NT2/D1 (cell line): ENCODE measurements at regions not wholly inside any gene's neighbourhood (a gene's known extent, or its start where the extent isn't known, plus 50 kb on each side); places are given as distances from the start of the nearest gene placed in this dataset.

Source experiments
- DNase-seq: peaks from one replicate; pipeline ENCODE4 v3.0.0-alpha.2; 2011; ENCODE audit warnings: low read depth, low spot score
- H3K27me3 ChIP-seq: 2 replicates; pipeline ENCODE4 v1.6.0; 2011; ENCODE audit warnings: mild to moderate bottlenecking; ENCODE audit not compliant: insufficient read length, insufficient read depth
- H3K36me3 ChIP-seq: 2 replicates; pipeline ENCODE4 v1.6.1; 2011; ENCODE audit warnings: mild to moderate bottlenecking, low read length, mixed read lengths; ENCODE audit not compliant: insufficient read depth, insufficient read length
- H3K4me1 ChIP-seq: 2 replicates; pipeline ENCODE4 v1.5.1; 2011; ENCODE audit not compliant: insufficient read depth, insufficient read length
- H3K4me3 ChIP-seq: 2 replicates; pipeline ENCODE4 v1.5.1; 2011; ENCODE audit warnings: low read depth; ENCODE audit not compliant: insufficient read length
- H3K9ac ChIP-seq: 2 replicates; pipeline ENCODE4 v1.6.0; 2011; ENCODE audit warnings: low read depth; ENCODE audit not compliant: insufficient read length
- H3K9me3 ChIP-seq: 2 replicates; pipeline ENCODE4 v1.5.1; 2011; ENCODE audit warnings: mild to moderate bottlenecking, low read length; ENCODE audit not compliant: insufficient read depth
- SUZ12 ChIP-seq: IDR thresholded peaks from 2 replicates; pipeline ENCODE4 v1.6.1; 2011; ENCODE audit not compliant: insufficient read length, insufficient read depth; ENCODE audit errors: extremely low read depth
- YY1 ChIP-seq: IDR thresholded peaks from 2 replicates; pipeline ENCODE4 v1.6.1; 2011; ENCODE audit not compliant: insufficient read length, insufficient read depth
- ZNF274 ChIP-seq: IDR thresholded peaks from 2 replicates; pipeline ENCODE4 v1.6.1; 2011; ENCODE audit warnings: mild to moderate bottlenecking, low read depth, low read length

- no peak overlapping the region for H3K4me3 ChIP-seq
- H3K9ac ChIP-seq = no peak overlapping the region
- H3K4me1 ChIP-seq = no peaks in the 10 kb centered on the region
- peak; percentile 15 for DNase-seq
- TF ChIP-seq ZNF274 = no peak
- TF ChIP-seq YY1 = no peak
- no peak for TF ChIP-seq SUZ12
- H3K36me3 ChIP-seq = no peaks in the 10 kb centered on the region
- H3K9me3 ChIP-seq = peaks cover 5% of the 10 kb centered on the region; the same call in 1 of the 2 replicates
- H3K27me3 ChIP-seq = no peaks in the 10 kb centered on the region
These were observed 1389.1 kb upstream of the TMEFF2 start for GRCh38 chr2:193583638-193584400.

- no peak overlapping the region for H3K4me3 ChIP-seq
These were observed 1387.1 kb upstream of the TMEFF2 start for GRCh38 chr2:193581807-193582206.

GRCh38 chr2:193580176-193580950, 1385.6 kb upstream of the TMEFF2 start:
- Histone ChIP-seq H3K27me3 (no peaks in the 10 kb centered on the region), H3K4me1 (no peaks in the 10 kb centered on the region), H3K9me3 (no peaks in the 10 kb centered on the region), H3K9ac (no peak overlapping the region), H3K36me3 (no peaks in the 10 kb centered on the region), H3K4me3 (no peak overlapping the region)
- no peak for DNase-seq
- TF ChIP-seq YY1 (no peak), SUZ12 (no peak), ZNF274 (no peak)

More at GRCh38 chr2:193581807-193582206, 1387.1 kb upstream of the TMEFF2 start:
- Histone ChIP-seq H3K9me3 (peaks cover 5% of the 10 kb centered on the region; the same call in 1 of the 2 replicates), H3K9ac (no peak overlapping the region), H3K36me3 (no peaks in the 10 kb centered on the region), H3K4me1 (no peaks in the 10 kb centered on the region), H3K27me3 (no peaks in the 10 kb centered on the region)
- DNase-seq = no peak
- no peak for TF ChIP-seq ZNF274
- no peak for TF ChIP-seq SUZ12
- no peak for TF ChIP-seq YY1

- Histone ChIP-seq H3K9ac (no peak overlapping the region), H3K4me1 (no peaks in the 10 kb centered on the region), H3K36me3 (no peaks in the 10 kb centered on the region), H3K27me3 (no peaks in the 10 kb centered on the region), H3K9me3 (no peaks in the 10 kb centered on the region), H3K4me3 (no peak overlapping the region)
- no peak for DNase-seq
- TF ChIP-seq ZNF274 (no peak), YY1 (no peak), SUZ12 (no peak)
These were observed 1372.2 kb upstream of the TMEFF2 start for GRCh38 chr2:193566886-193567285.

GRCh38 chr2:193566276-193566675, 1371.5 kb upstream of the TMEFF2 start:
- H3K36me3 ChIP-seq = no peaks in the 10 kb centered on the region
- no peak for DNase-seq
- TF ChIP-seq YY1 (no peak), ZNF274 (no peak), SUZ12 (no peak)
- H3K9ac ChIP-seq = no peak overlapping the region
- no peak overlapping the region for H3K4me3 ChIP-seq
- H3K27me3 ChIP-seq = no peaks in the 10 kb centered on the region
- no peaks in the 10 kb centered on the region for H3K4me1 ChIP-seq
- H3K9me3 ChIP-seq = no peaks in the 10 kb centered on the region

- H3K4me3 ChIP-seq = no peak overlapping the region
- H3K4me1 ChIP-seq = no peaks in the 10 kb centered on the region
- H3K36me3 ChIP-seq = no peaks in the 10 kb centered on the region
- H3K9me3 ChIP-seq = no peaks in the 10 kb centered on the region
- DNase-seq = no peak
- TF ChIP-seq ZNF274 (no peak), SUZ12 (no peak), YY1 (no peak)
- no peak overlapping the region for H3K9ac ChIP-seq
- no peaks in the 10 kb centered on the region for H3K27me3 ChIP-seq
These were observed 1367.3 kb upstream of the TMEFF2 start for GRCh38 chr2:193562031-193562430.

- Histone ChIP-seq H3K9me3 (no peaks in the 10 kb centered on the region), H3K27me3 (no peaks in the 10 kb centered on the region), H3K9ac (no peak overlapping the region), H3K36me3 (no peaks in the 10 kb centered on the region), H3K4me1 (no peaks in the 10 kb centered on the region), H3K4me3 (no peak overlapping the region)
- no peak for DNase-seq
- TF ChIP-seq SUZ12 = no peak
- no peak for TF ChIP-seq ZNF274
- no peak for TF ChIP-seq YY1
These were observed 1366.3 kb upstream of the TMEFF2 start for GRCh38 chr2:193561054-193561453.
